Large intestine (tissue), 3 donors: ENCODE measurements at regions not wholly inside any gene's neighbourhood (a gene's known extent, or its start where the extent isn't known, plus 50 kb on each side); places are given as distances from the start of the nearest gene placed in this dataset.

Experiments
- DNase-seq, 2 donors: peaks; one replicate each; pipeline versions ENCODE4 v3.0.0 to v3.0.0-alpha.2; 2013
- H3K27ac ChIP-seq: one replicate; pipeline ENCODE4 v1.5.1; 2013; ENCODE audit warnings: low read length
- H3K27me3 ChIP-seq: 2 replicates; pipeline ENCODE4 v1.6.1; 2013; ENCODE audit warnings: low read length; ENCODE audit not compliant: control insufficient read depth, insufficient read depth
- H3K36me3 ChIP-seq: 2 replicates; pipeline ENCODE4 v1.6.1; 2013; ENCODE audit warnings: low read length; ENCODE audit not compliant: control insufficient read depth, insufficient read depth
- H3K4me1 ChIP-seq: one replicate; pipeline ENCODE4 v1.6.1; 2013; ENCODE audit warnings: low read length; ENCODE audit not compliant: control insufficient read depth, insufficient read depth
- H3K4me3 ChIP-seq: one replicate; pipeline ENCODE4 v1.5.1; 2013; ENCODE audit warnings: low read length
- H3K9me3 ChIP-seq: one replicate; pipeline ENCODE4 v1.6.1; 2013; ENCODE audit warnings: mild to moderate bottlenecking, low read depth, low read length, moderate library complexity; ENCODE audit not compliant: control insufficient read depth
- WGBS: methylation state at CpG from one replicate; pipeline ENCODE4 v1.1.5; 2013; ENCODE audit warnings: low lambda C conversion rate; ENCODE audit not compliant: insufficient coverage; 5-methylcytosine and 5-hydroxymethylcytosine counted together

DNA sequence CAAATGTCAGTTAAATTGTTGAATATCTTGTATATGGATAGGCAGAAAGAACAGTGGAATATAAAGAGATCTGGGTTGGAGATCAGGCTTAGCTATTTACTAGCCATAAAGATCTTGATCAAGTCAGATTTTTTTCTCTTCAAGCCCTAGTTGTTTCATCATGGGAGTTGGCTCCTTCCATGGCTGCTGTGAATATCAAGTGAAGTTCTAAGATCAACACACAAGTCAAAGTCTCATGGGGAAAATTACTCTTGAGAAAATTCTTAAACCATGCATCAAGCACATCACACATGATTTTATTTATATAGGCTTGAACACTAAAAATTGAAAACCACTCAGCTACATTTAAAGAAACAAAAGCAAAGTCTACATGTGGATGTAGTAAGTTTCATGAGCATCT, 79.8 kb downstream of the C1D start:
- Histone ChIP-seq H3K27me3 (no peaks in the 10 kb centered on the region), H3K9me3 (no peaks in the 10 kb centered on the region), H3K4me3 (no peak overlapping the region), H3K27ac (no peak overlapping the region), H3K36me3 (no peaks in the 10 kb centered on the region), H3K4me1 (no peaks in the 10 kb centered on the region)
- DNase-seq: no peak

DNA sequence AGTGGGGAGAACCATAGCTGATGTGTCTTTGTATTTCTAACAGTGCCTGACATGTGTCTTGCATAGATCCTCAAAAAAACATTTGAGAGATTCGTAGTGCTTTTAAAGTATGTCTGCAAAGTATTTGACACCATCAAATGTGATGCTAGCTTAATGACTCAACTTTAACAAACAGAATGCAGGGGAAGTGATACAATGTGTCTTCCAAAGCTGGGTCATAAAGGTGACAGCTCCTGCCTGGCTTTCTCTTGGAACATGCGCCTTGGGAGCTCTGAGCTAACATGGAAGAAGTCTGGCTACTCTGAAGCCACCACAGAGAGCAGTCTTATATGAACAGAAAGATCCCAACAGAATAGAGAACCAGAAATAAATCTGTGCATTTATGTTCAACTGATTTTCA, 78.2 kb downstream of the C1D start:
- no peak overlapping the region for H3K4me3 ChIP-seq
- DNase-seq: no peak
- no peaks in the 10 kb centered on the region for H3K4me1 ChIP-seq
- no peaks in the 10 kb centered on the region for H3K9me3 ChIP-seq
- H3K27me3 ChIP-seq: no peaks in the 10 kb centered on the region
- WGBS: no CpG with 5 or more reads among the region's 2 CpGs
- H3K27ac ChIP-seq: no peak overlapping the region
- H3K36me3 ChIP-seq: no peaks in the 10 kb centered on the region

DNA sequence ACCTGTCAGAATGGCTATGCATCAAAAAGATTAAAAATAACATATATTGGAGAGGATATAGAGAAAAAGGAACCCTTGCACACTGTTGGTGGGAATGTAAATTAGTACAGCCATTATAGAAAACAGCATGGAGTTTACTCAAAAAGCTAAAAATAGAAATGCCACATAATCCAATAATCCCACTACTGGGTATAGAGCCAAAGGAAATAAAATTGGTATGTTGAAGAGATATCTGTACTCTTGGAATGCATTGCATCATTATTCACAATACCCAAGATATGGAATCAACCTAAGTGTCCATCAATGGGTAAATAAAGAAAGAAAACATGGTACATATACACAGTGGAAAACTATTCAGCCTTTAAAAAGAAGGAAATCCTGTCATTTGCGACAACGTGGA, 77.2 kb downstream of the C1D start:
- Histone ChIP-seq H3K9me3 (no peaks in the 10 kb centered on the region), H3K4me3 (no peak overlapping the region), H3K4me1 (no peaks in the 10 kb centered on the region), H3K36me3 (no peaks in the 10 kb centered on the region), H3K27me3 (no peaks in the 10 kb centered on the region), H3K27ac (no peak overlapping the region)
- no peak for DNase-seq
- no CpG with 5 or more reads among the region's 2 CpGs for WGBS

DNA sequence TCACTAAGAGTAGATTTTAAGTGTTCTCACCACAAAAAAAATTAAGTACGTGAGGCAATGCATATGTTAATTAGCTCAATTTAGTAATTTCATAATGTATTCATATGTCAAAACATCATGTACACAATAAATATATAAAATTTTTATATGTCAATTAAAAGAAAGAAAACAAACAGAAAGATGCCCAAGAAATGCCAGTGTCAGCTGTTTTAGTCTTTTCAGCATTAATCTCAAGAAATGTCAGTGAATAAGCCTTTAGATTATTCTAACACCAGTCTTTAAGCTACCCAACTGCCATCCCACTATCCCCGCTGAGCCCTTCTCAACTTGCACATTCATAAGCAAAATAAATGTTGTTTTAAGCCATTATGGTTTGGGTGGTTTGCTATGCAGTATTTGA, 76.5 kb downstream of the C1D start:
- no CpG with 5 or more reads among the region's 2 CpGs for WGBS

More for the DNA sequence above, 76.5 kb downstream of the C1D start:
- no peaks in the 10 kb centered on the region for H3K27me3 ChIP-seq
- no peak for DNase-seq
- no peaks in the 10 kb centered on the region for H3K4me1 ChIP-seq
- no peaks in the 10 kb centered on the region for H3K36me3 ChIP-seq
- no peaks in the 10 kb centered on the region for H3K9me3 ChIP-seq
- H3K4me3 ChIP-seq: no peak overlapping the region
- H3K27ac ChIP-seq: no peak overlapping the region
